KMS-11 (cell line): ENCODE measurements at regions not wholly inside any gene's neighbourhood (a gene's known extent, or its start where the extent isn't known, plus 50 kb on each side); places are given as distances from the start of the nearest gene placed in this dataset.
"Not testable (repeated sequence)": the region's sequence is repeated elsewhere in the genome, so short reads cannot be mapped to it uniquely, and the experiment has no call there.

Source experiments
- H2AFZ ChIP-seq: fragments of 200-600 bp; sonication (generic); 2 replicates; pipeline ENCODE4 v1.6.1; 2016; ENCODE audit warnings: antibody characterized with exemption, mixed run types, low read depth
- H3K27ac ChIP-seq: fragments of 200-600 bp; sonication (generic); 2 replicates; pipeline ENCODE4 v1.6.1; 2016; ENCODE audit warnings: mild to moderate bottlenecking, mixed run types
- H3K27me3 ChIP-seq: fragments of 200-600 bp; sonication (generic); 2 replicates; pipeline ENCODE4 v1.6.1; 2017; ENCODE audit warnings: mild to moderate bottlenecking, low read depth, mixed run types, moderate library complexity; ENCODE audit not compliant: insufficient read depth
- H3K36me3 ChIP-seq: fragments of 200-600 bp; sonication (generic); 2 replicates; pipeline ENCODE4 v1.6.1; 2017; ENCODE audit warnings: mild to moderate bottlenecking, mixed run types; ENCODE audit not compliant: insufficient read depth
- H3K4me1 ChIP-seq: fragments of 200-600 bp; sonication (generic); 2 replicates; pipeline ENCODE4 v1.6.1; 2016; ENCODE audit warnings: mild to moderate bottlenecking, low read depth, mixed run types; ENCODE audit not compliant: poor library complexity, severe bottlenecking
- H3K4me2 ChIP-seq: fragments of 200-600 bp; sonication (generic); 2 replicates; pipeline ENCODE4 v1.7.0; 2016; ENCODE audit warnings: mild to moderate bottlenecking, mixed run types
- H3K4me3 ChIP-seq: fragments of 200-600 bp; sonication (generic); IDR thresholded peaks from 2 replicates; pipeline ENCODE4 v1.6.1; 2017; ENCODE audit warnings: low read depth, low read length, mixed read lengths; ENCODE audit not compliant: insufficient read depth
- H3K79me2 ChIP-seq: fragments of 200-600 bp; sonication (generic); 2 replicates; pipeline ENCODE4 v1.6.1; 2016; ENCODE audit warnings: low read depth, mixed run types; ENCODE audit not compliant: insufficient read depth
- H3K9ac ChIP-seq: fragments of 200-600 bp; sonication (generic); 2 replicates; pipeline ENCODE4 v1.6.1; 2016; ENCODE audit warnings: mild to moderate bottlenecking, mixed run types
- H4K20me1 ChIP-seq: fragments of 200-600 bp; sonication (generic); 2 replicates; pipeline ENCODE4 v1.6.1; 2016; ENCODE audit warnings: mild to moderate bottlenecking, mixed run types; ENCODE audit not compliant: insufficient read depth
- CTCF ChIP-seq: fragments of 200-600 bp; sonication (generic); conservative IDR thresholded peaks from 2 replicates; pipeline ENCODE4 v1.6.1; 2017; ENCODE audit warnings: low read depth, mild to moderate bottlenecking, antibody characterized with exemption, low read length, moderate library complexity, mixed read lengths

- no peak overlapping the region for H3K9ac ChIP-seq
- no peak overlapping the region for H3K4me3 ChIP-seq
- no peak overlapping the region for H3K4me2 ChIP-seq
- H4K20me1 ChIP-seq: no peaks in the 10 kb centered on the region
- no peak for TF ChIP-seq CTCF
- no peak overlapping the region for H3K27ac ChIP-seq
- H3K79me2 ChIP-seq: no peaks in the 10 kb centered on the region
- no peak overlapping the region for H2AFZ ChIP-seq
- H3K4me1 ChIP-seq: peaks cover 8% of the 10 kb centered on the region
- no peaks in the 10 kb centered on the region for H3K36me3 ChIP-seq
- H3K27me3 ChIP-seq: no peaks in the 10 kb centered on the region; the same call in 1 of the 2 replicates
Measured at GRCh38 chr9:20237686-20238085, 384.6 kb downstream of the MLLT3 start.

DNA sequence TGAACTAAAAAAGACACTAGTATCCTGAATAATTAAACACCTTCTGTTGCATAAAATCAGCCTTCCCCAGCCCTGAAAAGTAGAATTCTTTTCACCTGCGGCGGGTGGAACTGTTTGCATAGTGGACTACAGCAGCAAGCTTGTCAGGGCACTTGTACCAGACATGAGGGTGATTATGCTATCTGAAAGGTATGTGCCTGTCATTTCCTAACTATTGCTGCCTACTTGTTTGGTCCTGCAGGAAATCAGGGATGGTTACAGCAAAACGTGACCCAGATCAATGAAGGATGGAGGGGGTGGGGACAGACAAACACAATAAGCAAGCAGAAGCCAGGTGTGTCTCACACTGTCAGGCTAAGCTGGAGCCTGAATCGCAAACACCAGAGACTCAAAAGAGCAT, 385.6 kb downstream of the MLLT3 start:
- H3K4me2 ChIP-seq: no peak overlapping the region
- no peak overlapping the region for H3K9ac ChIP-seq
- H4K20me1 ChIP-seq: no peaks in the 10 kb centered on the region
- no peak overlapping the region for H3K4me3 ChIP-seq
- H3K36me3 ChIP-seq: no peaks in the 10 kb centered on the region
- no peaks in the 10 kb centered on the region for H3K4me1 ChIP-seq
- TF ChIP-seq CTCF: no peak
- H3K27me3 ChIP-seq: no peaks in the 10 kb centered on the region; the same call in 1 of the 2 replicates
- no peak overlapping the region for H2AFZ ChIP-seq
- no peaks in the 10 kb centered on the region for H3K79me2 ChIP-seq
- no peak overlapping the region for H3K27ac ChIP-seq

DNA sequence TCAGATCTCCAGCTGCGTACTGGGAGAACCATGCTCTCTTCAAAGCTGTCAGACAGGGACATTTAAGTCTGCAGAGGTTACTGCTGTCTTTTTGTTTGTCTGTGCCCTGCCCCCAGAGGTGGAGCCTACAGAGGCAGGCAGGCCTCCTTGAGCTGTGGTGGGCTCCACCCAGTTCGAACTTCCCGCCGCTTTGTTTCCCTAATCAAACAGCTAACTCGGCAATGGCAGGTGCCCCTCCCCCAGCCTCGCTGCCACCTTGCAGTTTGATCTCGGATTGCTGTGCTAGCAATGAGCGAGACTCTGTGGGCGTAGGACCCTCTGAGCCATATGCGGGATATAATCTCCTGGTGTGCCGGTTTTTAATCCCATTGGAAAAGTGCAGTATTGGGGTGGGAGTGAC, 387.1 kb downstream of the MLLT3 start:
- H3K36me3 ChIP-seq, H3K4me2 ChIP-seq, H4K20me1 ChIP-seq, H2AFZ ChIP-seq, H3K4me3 ChIP-seq, H3K27me3 ChIP-seq, H3K9ac ChIP-seq, H3K4me1 ChIP-seq, H3K27ac ChIP-seq, H3K79me2 ChIP-seq: not testable (repeated sequence)

DNA sequence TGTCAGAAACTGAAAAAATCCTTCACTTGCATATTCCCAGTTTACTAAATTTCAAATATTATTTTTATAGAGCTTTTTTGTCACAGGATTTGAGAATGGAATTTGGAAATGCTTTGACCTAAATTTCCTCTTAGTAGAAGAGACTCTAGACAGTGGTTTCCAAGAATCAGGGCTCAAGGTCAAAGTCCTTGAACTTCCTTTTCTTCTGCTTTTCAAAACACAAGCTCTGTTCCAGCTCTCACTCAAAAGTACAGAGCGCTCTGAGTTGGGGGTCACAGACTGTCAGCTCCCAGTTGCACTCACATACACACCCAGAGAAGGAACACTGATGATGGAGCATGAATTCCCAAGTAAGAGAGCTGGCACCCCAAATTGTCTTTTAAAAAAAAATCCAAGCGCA, 394.2 kb downstream of the MLLT3 start:
- Histone ChIP-seq H3K79me2 (no peaks in the 10 kb centered on the region), H3K4me3 (no peak overlapping the region), H3K27ac (no peak overlapping the region), H4K20me1 (no peaks in the 10 kb centered on the region), H3K36me3 (no peaks in the 10 kb centered on the region), H3K4me2 (no peak overlapping the region), H3K4me1 (no peaks in the 10 kb centered on the region), H3K9ac (no peak overlapping the region), H3K27me3 (no peaks in the 10 kb centered on the region), H2AFZ (no peak overlapping the region)
- no peak for TF ChIP-seq CTCF

DNA sequence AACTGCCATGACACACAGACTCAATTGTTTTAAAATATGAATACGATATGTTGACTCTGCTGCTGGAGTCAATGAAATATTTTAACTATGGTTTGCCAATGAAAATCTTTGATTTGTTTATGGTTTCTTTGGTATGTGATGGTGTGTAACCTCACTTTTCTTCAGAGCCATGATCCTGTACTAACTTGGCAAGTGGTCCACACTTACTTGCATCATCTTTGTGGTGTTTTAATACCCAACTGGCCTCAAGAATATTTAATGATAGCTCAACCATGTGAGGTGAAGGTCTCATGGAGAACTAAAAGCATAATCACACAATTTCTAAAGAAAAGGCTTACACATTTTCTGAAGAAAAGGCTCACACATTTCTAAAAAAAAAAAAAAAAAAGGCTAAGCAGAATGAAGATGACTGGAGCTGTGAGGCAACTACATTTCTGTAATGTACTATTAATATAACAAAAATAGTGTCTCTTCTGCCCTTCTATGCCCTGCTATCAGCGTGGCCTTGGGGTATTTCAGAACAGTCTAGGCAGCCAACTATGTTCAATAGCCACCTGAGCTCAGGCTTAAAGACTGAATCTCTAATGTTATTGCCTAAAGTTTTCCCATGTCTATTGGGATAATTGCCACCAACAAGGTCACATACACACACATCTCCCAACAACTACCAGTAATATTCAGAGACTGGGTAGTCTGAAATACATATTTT, 395.0 kb downstream of the MLLT3 start:
- H3K27me3 ChIP-seq: no peaks in the 10 kb centered on the region
- no peaks in the 10 kb centered on the region for H3K36me3 ChIP-seq
- no peaks in the 10 kb centered on the region for H3K79me2 ChIP-seq
- no peak for TF ChIP-seq CTCF
- no peaks in the 10 kb centered on the region for H3K4me1 ChIP-seq
- no peaks in the 10 kb centered on the region for H4K20me1 ChIP-seq
- no peak overlapping the region for H3K27ac ChIP-seq
- H3K4me2 ChIP-seq: no peak overlapping the region
- H2AFZ ChIP-seq: no peak overlapping the region
- no peak overlapping the region for H3K4me3 ChIP-seq
- no peak overlapping the region for H3K9ac ChIP-seq
